ENCODE measurements at regions not wholly inside any gene's neighbourhood (a gene's known extent, or its start where the extent isn't known, plus 50 kb on each side); places are given as distances from the start of the nearest gene placed in this dataset.
"Not testable (repeated sequence)": the region's sequence is repeated elsewhere in the genome, so short reads cannot be mapped to it uniquely, and the experiment has no call there.

- Histone ChIP-seq H3K9me2 (ENCODE audit: insufficient read depth) (no peaks in the 10 kb centered on the region), H4K20me1 (ENCODE audit: insufficient read depth) (no peaks in the 10 kb centered on the region), H3K36me3 (ENCODE audit: control insufficient read depth in 1 of 2, insufficient read depth in 2 of 2, low read length in 2 of 2) (no peaks in the 10 kb centered on the region), H3K27me3 (ENCODE audit: insufficient read depth, low read length) (no peaks in the 10 kb centered on the region), H3K27ac (ENCODE audit: low read depth, low read length) (no peak overlapping the region), H3K79me2 (ENCODE audit: insufficient read depth, low read length) (no peaks in the 10 kb centered on the region), H3K9me3 (ENCODE audit: control insufficient read depth in 1 of 2, insufficient read depth in 1 of 2, low read depth in 1 of 2, low read length in 2 of 2) (peaks cover 0 to 4% of the 10 kb centered on the region in 2 experiments; a peak in 1 of 4 replicates), H3K4me2 (ENCODE audit: low read length) (no peak overlapping the region), H3K4me1 (ENCODE audit: control insufficient read depth in 1 of 2, insufficient read depth in 2 of 2, low read length in 2 of 2) (no peaks in the 10 kb centered on the region), H3K4me3 (replicated peaks in 1 of 2; ENCODE audit: low read depth in 1 of 2, low read length in 2 of 2) (no peak overlapping the region), H2AFZ (ENCODE audit: low read depth, low read length, poor library complexity, severe bottlenecking) (no peak overlapping the region), H3K9ac (ENCODE audit: low read length) (no peak overlapping the region)
- ChIA-PET POLR2A (no interaction called here), CTCF (no interaction called here), RAD21 (ENCODE audit: low non-redundant PET in 1 of 2, low total read pairs in 2 of 2, uncharacterized antibody in 2 of 2, unreplicated experiment in 2 of 2) (no interaction called here)
- TF ChIP-seq FOSL1 (IDR thresholded peaks at IDR 0.05; ENCODE audit: low read depth) (no peak), SP1 (IDR thresholded peaks at IDR 0.05; ENCODE audit: low read depth) (no peak), ZNF274 (IDR thresholded peaks at IDR 0.05; ENCODE audit: low read depth, low read length) (no peak), ELF1 (IDR thresholded peaks at IDR 0.05; ENCODE audit: borderline replicate concordance, low read depth) (no peak), ZFX (IDR thresholded peaks at IDR 0.05) (no peak), POLR2A (IDR thresholded peaks at IDR 0.05; ENCODE audit: borderline replicate concordance, extremely low read depth, insufficient read depth, insufficient read length) (no peak), EZH2phosphoT487 (IDR thresholded peaks at IDR 0.05; ENCODE audit: borderline replicate concordance) (no peak), EZH2 (IDR thresholded peaks at IDR 0.05) (no peak), YY1 (IDR thresholded peaks at IDR 0.05; ENCODE audit: extremely low read depth, insufficient replicate concordance, low read depth, low read length) (no peak), POLR2AphosphoS5 (IDR thresholded peaks at IDR 0.05; ENCODE audit: low read depth, low read length) (no peak), CEBPB (IDR thresholded peaks at IDR 0.05; ENCODE audit: low read depth) (no peak), SIN3A (IDR thresholded peaks at IDR 0.05; ENCODE audit: low read depth) (no peak), SRF (IDR thresholded peaks at IDR 0.05; ENCODE audit: low read depth) (no peak), JUND (IDR thresholded peaks at IDR 0.05) (no peak), RAD21 (IDR thresholded peaks at IDR 0.05; ENCODE audit: low read depth) (no peak), EGR1 (IDR thresholded peaks at IDR 0.05; ENCODE audit: low read depth) (no peak), ZBTB33 (IDR thresholded peaks at IDR 0.05; ENCODE audit: extremely low read depth, insufficient replicate concordance, low read length) (no peak), CTCF (IDR thresholded peaks at IDR 0.05 in 2 of 3, conservative IDR thresholded peaks at IDR 0.05 in 1 of 3; ENCODE audit: borderline replicate concordance in 1 of 3, insufficient read depth in 1 of 3, low read depth in 2 of 3, low read length in 2 of 3) (no peak), CBX3 (IDR thresholded peaks at IDR 0.05; ENCODE audit: low read depth) (no peak)
- no TSS peak for BruUV-seq (replicated peaks)
- DNase-seq (ENCODE audit: low read depth, low spot score), result no peak
- intact Hi-C loops (cut with micrococcal nuclease), result no loop called here
- no peak for ATAC-seq
Measured at GRCh38 chr9:18324928-18325745, 148.8 kb upstream of the ADAMTSL1 start.

- CTCF ChIA-PET; POLR2A ChIA-PET; intact Hi-C loops (cut with micrococcal nuclease): not testable (repeated sequence)
Measured at GRCh38 chr9:18325746-18326011, 148.3 kb upstream of the ADAMTSL1 start.

More at GRCh38 chr9:18325746-18326011, 148.3 kb upstream of the ADAMTSL1 start:
- H3K36me3 ChIP-seq (ENCODE audit: control insufficient read depth in 1 of 2, insufficient read depth in 2 of 2, low read length in 2 of 2); H3K4me2 ChIP-seq (ENCODE audit: low read length); H3K27ac ChIP-seq (ENCODE audit: low read depth, low read length); H3K9me2 ChIP-seq (ENCODE audit: insufficient read depth); H2AFZ ChIP-seq (ENCODE audit: low read depth, low read length, poor library complexity, severe bottlenecking); H3K4me3 ChIP-seq (replicated peaks in 1 of 2; ENCODE audit: low read depth in 1 of 2, low read length in 2 of 2); H3K27me3 ChIP-seq (ENCODE audit: insufficient read depth, low read length); H3K4me1 ChIP-seq (ENCODE audit: control insufficient read depth in 1 of 2, insufficient read depth in 2 of 2, low read length in 2 of 2); H4K20me1 ChIP-seq (ENCODE audit: insufficient read depth); ATAC-seq; H3K79me2 ChIP-seq (ENCODE audit: insufficient read depth, low read length); DNase-seq (ENCODE audit: low read depth, low spot score); BruUV-seq (replicated peaks); H3K9me3 ChIP-seq (ENCODE audit: control insufficient read depth in 1 of 2, insufficient read depth in 1 of 2, low read depth in 1 of 2, low read length in 2 of 2); RAD21 ChIA-PET (ENCODE audit: low non-redundant PET in 1 of 2, low total read pairs in 2 of 2, uncharacterized antibody in 2 of 2, unreplicated experiment in 2 of 2); H3K9ac ChIP-seq (ENCODE audit: low read length): not testable (repeated sequence)
